ENCODE measurements at regions not wholly inside any gene's neighbourhood (a gene's known extent, or its start where the extent isn't known, plus 50 kb on each side); places are given as distances from the start of the nearest gene placed in this dataset.

DNA sequence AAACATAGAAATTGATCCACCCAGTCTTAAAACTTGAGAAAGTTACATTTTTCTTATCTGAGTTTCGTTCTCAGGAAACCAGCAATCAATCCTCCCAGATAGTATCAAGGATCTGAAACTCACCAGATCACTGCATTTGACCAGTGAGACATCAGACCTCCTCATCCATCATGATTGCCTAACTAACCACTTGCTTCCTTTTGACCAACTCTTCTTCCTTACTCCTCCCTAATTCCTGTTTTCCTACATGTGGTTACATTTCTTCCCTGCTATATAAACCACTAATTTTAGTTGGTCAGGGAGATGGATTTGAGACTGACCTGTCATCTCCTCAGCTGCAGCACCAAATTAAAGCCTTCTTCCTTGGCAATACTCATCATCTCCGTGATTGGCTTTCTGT is 357.1 kb upstream of the POU3F2 start:
- DNase-seq (ENCODE audit: low read depth in 1 of 2, low spot score in 2 of 2), result no peak
- Histone ChIP-seq H3K18ac (ENCODE audit: extremely low read depth, low read length) (no peak overlapping the region), H3K9me3 (ENCODE audit: insufficient read depth in 2 of 2, low read depth in 1 of 2, low read length in 1 of 2) (no peaks in the 10 kb centered on the region), H3K4me1 (replicated peaks in 1 of 4; ENCODE audit: control insufficient read depth in 3 of 4, insufficient read depth in 4 of 4, low read length in 3 of 4) (no peaks in the 10 kb centered on the region), H3K4me2 (ENCODE audit: insufficient read depth in 1 of 2, low read depth in 2 of 2, low read length in 2 of 2) (no peak overlapping the region), H3K27ac (ENCODE audit: low read depth, low read length) (no peak overlapping the region; the same call in 1 of the 2 replicates), H2BK5ac (ENCODE audit: low read depth, low read length) (no peak overlapping the region), H3K4me3 (ENCODE audit: extremely low read depth in 1 of 4, insufficient read depth in 2 of 4, low read depth in 3 of 4, low read length in 4 of 4) (no peak overlapping the region), H3K27me3 (replicated peaks in 1 of 4; ENCODE audit: control insufficient read depth in 3 of 4, extremely low read depth in 1 of 4, insufficient read depth in 3 of 4, low read length in 3 of 4) (no peaks in the 10 kb centered on the region), H3K79me1 (ENCODE audit: low read depth, low read length) (no peaks in the 10 kb centered on the region), H2BK15ac (ENCODE audit: low read length) (no peak overlapping the region), H4K5ac (ENCODE audit: insufficient read length, low read depth, low read length) (no peak overlapping the region), H3K79me2 (ENCODE audit: control insufficient read depth in 1 of 2, insufficient read depth in 2 of 2, low read length in 2 of 2) (no peaks in the 10 kb centered on the region), H3K56ac (replicated peaks; ENCODE audit: insufficient read length, low read depth, low read length) (no peak overlapping the region), H2BK120ac (replicated peaks; ENCODE audit: low read depth, low read length) (no peak overlapping the region), H3K36me3 (ENCODE audit: control insufficient read depth in 2 of 4, insufficient read depth in 4 of 4, low read length in 3 of 4) (no peaks in the 10 kb centered on the region; a peak in 1 of 8 replicates), H4K8ac (ENCODE audit: extremely low read depth, insufficient read depth, low read length) (no peak overlapping the region), H2AFZ (ENCODE audit: low read length) (no peak overlapping the region), H2BK20ac (ENCODE audit: low read length) (no peak overlapping the region), H3K4ac (replicated peaks; ENCODE audit: insufficient read length, low read depth, low read length) (no peak overlapping the region), H3K23ac (ENCODE audit: insufficient read length) (no peak overlapping the region), H3K9ac (replicated peaks in 1 of 4; ENCODE audit: extremely low read depth in 1 of 4, low read depth in 3 of 4, low read length in 3 of 4) (no peak overlapping the region), H4K20me1 (replicated peaks in 1 of 2; ENCODE audit: control insufficient read depth in 1 of 2, insufficient read depth in 2 of 2, low read length in 2 of 2) (no peaks in the 10 kb centered on the region), H2BK12ac (ENCODE audit: low read depth, low read length) (no peak overlapping the region), H4K91ac (replicated peaks; ENCODE audit: insufficient read length, low read length) (no peak overlapping the region), H3K14ac (ENCODE audit: insufficient read length) (no peak overlapping the region), H2AK5ac (ENCODE audit: low read depth, low read length) (no peak overlapping the region), H3K23me2 (ENCODE audit: low read depth, low read length) (no peaks in the 10 kb centered on the region)
- 95% methylated on average over 2 of the region's 2 CpGs; no CpG with 5 or more reads in 1 of the 2 experiments for WGBS, 2 experiments (ENCODE audit: extremely low coverage in 1 of 2, insufficient coverage in 1 of 2, insufficient read length in 1 of 2, insufficient replicate concordance in 2 of 2, low coverage in 1 of 2, low lambda C conversion rate in 2 of 2, missing lambda C conversion rate in 1 of 2)
- FAIRE-seq, result no peak
- no peak for TF ChIP-seq HDAC6 (IDR thresholded peaks at IDR 0.05; ENCODE audit: low read depth, low read length)
- no peak for TF ChIP-seq BRCA1 (IDR thresholded peaks at IDR 0.05; ENCODE audit: low read depth, low read length)
- TF ChIP-seq SP1 (IDR thresholded peaks at IDR 0.05; ENCODE audit: low read depth, low read length), result no peak
- TF ChIP-seq FOSL1 (IDR thresholded peaks at IDR 0.05; ENCODE audit: insufficient read depth, low read depth, low read length), result no peak
- no peak for TF ChIP-seq EP300 (IDR thresholded peaks at IDR 0.05; ENCODE audit: borderline replicate concordance in 1 of 2, low read depth in 2 of 2, low read length in 2 of 2)
- TF ChIP-seq YY1 (IDR thresholded peaks at IDR 0.05; ENCODE audit: low read depth, low read length), result no peak
- TF ChIP-seq KDM5A (IDR thresholded peaks at IDR 0.05; ENCODE audit: low read length), result no peak
- TF ChIP-seq SRF (IDR thresholded peaks at IDR 0.05; ENCODE audit: low read depth, low read length), result no peak
- TF ChIP-seq ASH2L (IDR thresholded peaks at IDR 0.05; ENCODE audit: low read length), result no peak
- TF ChIP-seq EZH2 (IDR thresholded peaks at IDR 0.05; ENCODE audit: low read depth, low read length, severe bottlenecking), result no peak
- ChIA-PET POLR2A (ENCODE audit: partially characterized antibody) (no interaction called here), CTCF (ENCODE audit: partially characterized antibody) (no interaction called here)
